Upper lobe of right lung (tissue), 1 donor: ENCODE measurements at regions not wholly inside any gene's neighbourhood (a gene's known extent, or its start where the extent isn't known, plus 50 kb on each side); places are given as distances from the start of the nearest gene placed in this dataset.

ENCODE experiments used
- ATAC-seq: fragments of 200-7000 bp; cut with Tn5 transposase; one replicate; pipeline ENCODE4 v1.9.1; 2020; ENCODE audit warnings: mild to moderate bottlenecking, moderate library complexity
- DNase-seq: peaks from one replicate; pipeline ENCODE4 v3.0.0-alpha.2; 2020
- H3K27ac ChIP-seq: fragments of 200-600 bp; one replicate; pipeline ENCODE4 v1.8.0; 2022
- H3K27me3 ChIP-seq: fragments of 200-600 bp; one replicate; pipeline ENCODE4 v1.8.0; 2022; ENCODE audit warnings: mild to moderate bottlenecking
- H3K36me3 ChIP-seq: fragments of 200-600 bp; one replicate; pipeline ENCODE4 v1.8.0; 2022
- H3K4me1 ChIP-seq: fragments of 200-600 bp; one replicate; pipeline ENCODE4 v1.8.0; 2022
- H3K4me3 ChIP-seq: fragments of 200-600 bp; one replicate; pipeline ENCODE4 v1.8.0; 2022; ENCODE audit warnings: mild to moderate bottlenecking
- H3K9me3 ChIP-seq: fragments of 200-600 bp; one replicate; pipeline ENCODE4 v1.8.0; 2022
- intact Hi-C: fragments of 100-400 bp; cut with DNase I; formaldehyde crosslinking; loops from one replicate; pipeline ENCODE4 v1.11.0; 2022
- TF ChIP-seq, protein P1 (sequence below): fragments of 200-600 bp; IDR thresholded peaks from one replicate; pipeline ENCODE4 v1.8.0; 2022; ENCODE audit warnings: antibody characterized with exemption
- donor health status: DM: no; HTN: yes; CAD: no; lungs with severe emphysema.

DNA sequence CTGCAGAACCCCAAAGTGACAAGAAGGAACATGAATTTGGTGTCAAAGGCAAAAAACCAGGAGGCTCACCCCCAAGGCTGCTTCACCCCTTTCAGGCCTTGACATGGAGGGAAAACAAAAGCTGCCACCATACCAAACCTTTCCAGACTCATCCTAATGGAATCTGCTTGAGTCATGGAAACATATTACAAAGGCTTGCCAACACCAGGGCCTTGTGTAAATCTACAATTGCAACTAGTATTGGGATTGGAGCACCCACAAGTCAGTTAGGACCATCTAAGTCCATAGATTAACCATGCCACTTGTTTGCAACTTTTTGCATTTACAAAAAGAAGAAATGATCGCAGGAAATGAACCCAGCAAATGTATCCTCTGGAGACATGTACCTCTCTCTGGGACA, 297.6 kb downstream of the CDCA7 start:
- ATAC-seq: no peak

DNA sequence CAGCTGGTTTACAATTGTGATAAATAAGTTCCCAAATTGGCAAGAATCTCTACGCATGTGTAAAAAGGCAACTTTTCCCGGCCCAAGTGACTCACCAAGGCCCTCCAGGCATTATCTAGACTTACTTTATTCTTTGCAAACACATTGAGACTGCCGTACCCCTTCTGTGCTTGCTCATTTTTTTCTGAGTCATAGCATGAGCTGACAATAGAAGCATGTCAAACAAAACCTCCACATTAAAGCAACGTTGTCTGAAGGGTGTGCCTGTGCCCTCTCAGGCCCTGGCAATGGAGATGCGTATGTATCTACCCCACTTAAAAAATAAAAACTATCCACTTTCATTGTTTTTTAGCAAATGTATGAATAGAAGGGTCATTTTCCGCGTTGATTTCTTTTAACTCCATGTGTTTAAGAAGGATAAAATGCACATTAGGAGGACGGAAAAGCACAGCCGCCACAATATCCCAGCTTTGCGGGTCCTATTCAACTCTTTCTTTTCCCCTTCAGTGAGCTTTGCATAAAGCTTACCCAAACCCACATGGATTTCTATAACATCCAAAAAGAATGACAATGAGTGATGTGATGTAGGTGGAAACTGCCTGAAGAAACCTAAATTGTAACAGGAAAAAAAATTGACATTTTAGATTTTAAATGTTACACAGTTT, 298.2 kb downstream of the CDCA7 start:
- H3K27ac ChIP-seq: no peak overlapping the region
- ATAC-seq: peak; percentile 48
- intact Hi-C loops: no loop called here
- no peaks in the 10 kb centered on the region for H3K9me3 ChIP-seq
- no peak for DNase-seq
- TF ChIP-seq, protein P1, sequence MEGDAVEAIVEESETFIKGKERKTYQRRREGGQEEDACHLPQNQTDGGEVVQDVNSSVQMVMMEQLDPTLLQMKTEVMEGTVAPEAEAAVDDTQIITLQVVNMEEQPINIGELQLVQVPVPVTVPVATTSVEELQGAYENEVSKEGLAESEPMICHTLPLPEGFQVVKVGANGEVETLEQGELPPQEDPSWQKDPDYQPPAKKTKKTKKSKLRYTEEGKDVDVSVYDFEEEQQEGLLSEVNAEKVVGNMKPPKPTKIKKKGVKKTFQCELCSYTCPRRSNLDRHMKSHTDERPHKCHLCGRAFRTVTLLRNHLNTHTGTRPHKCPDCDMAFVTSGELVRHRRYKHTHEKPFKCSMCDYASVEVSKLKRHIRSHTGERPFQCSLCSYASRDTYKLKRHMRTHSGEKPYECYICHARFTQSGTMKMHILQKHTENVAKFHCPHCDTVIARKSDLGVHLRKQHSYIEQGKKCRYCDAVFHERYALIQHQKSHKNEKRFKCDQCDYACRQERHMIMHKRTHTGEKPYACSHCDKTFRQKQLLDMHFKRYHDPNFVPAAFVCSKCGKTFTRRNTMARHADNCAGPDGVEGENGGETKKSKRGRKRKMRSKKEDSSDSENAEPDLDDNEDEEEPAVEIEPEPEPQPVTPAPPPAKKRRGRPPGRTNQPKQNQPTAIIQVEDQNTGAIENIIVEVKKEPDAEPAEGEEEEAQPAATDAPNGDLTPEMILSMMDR: no peak
- no peaks in the 10 kb centered on the region for H3K36me3 ChIP-seq
- H3K4me1 ChIP-seq: no peaks in the 10 kb centered on the region
- H3K4me3 ChIP-seq: no peak overlapping the region
- no peaks in the 10 kb centered on the region for H3K27me3 ChIP-seq

More for the DNA sequence above, 297.6 kb downstream of the CDCA7 start:
- no peaks in the 10 kb centered on the region for H3K36me3 ChIP-seq
- no peak overlapping the region for H3K27ac ChIP-seq
- no peaks in the 10 kb centered on the region for H3K27me3 ChIP-seq
- no peaks in the 10 kb centered on the region for H3K4me1 ChIP-seq
- no peaks in the 10 kb centered on the region for H3K9me3 ChIP-seq
- TF ChIP-seq, protein P1: no peak
- intact Hi-C loops: no loop called here
- DNase-seq: no peak
- H3K4me3 ChIP-seq: no peak overlapping the region

DNA sequence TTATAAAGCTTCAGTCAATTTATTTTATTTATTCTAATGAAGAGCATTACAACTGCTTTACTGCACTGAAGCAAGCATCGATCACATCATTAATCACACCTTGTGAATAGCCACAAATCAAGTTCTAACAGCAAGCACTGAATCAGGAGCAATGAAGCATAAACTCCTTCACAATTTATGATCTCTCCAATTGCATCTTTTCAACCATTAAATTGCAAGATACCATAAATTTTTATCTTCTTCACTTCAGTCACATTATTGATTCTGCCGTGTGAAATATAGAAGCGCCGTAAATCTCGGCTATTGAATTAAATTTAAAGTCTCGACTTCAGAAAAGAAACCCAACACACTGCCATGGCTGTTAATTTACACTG, 298.7 kb downstream of the CDCA7 start:
- TF ChIP-seq, protein P1: no peak
- ATAC-seq: no peak

DNA sequence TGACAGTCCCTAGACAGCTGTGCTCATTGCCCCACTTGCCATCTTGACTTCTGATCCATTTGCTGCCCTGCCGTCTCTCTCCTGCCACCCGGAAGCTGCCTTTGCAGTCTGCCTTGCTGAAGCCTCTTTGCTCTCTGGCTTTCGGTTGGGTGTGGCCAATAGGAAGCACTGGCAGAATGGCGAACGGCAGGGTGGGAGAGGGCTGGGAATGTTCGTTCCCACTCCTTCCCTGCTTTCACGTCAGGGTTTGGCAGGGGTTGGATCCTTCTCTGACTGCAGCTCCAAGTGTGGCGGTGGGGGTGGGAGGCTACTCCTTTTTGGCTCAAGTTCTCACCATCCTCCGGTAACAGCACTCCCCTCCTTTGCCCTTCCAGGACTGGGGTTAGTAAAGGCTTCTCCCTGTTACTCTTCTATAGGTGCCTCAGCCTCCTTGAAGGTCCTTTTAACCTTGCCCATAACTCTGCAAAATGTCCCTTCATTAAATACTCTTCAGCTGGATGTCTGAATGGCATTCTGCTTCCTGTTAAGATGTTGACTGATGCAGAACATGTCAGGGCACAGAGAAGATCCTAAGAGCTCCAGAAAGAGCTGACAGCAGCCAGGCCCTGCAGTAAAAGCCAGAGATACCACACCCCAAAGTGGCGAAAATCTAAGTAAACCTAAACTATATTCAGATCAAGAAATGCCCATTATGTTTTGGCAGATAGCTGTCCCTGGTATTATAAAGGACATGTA, 299.7 kb downstream of the CDCA7 start:
- Histone ChIP-seq H3K9me3 (no peaks in the 10 kb centered on the region), H3K36me3 (no peaks in the 10 kb centered on the region), H3K27me3 (no peaks in the 10 kb centered on the region), H3K4me1 (no peaks in the 10 kb centered on the region), H3K27ac (no peak overlapping the region), H3K4me3 (no peak overlapping the region)
- no peak for ATAC-seq
- no peak for DNase-seq
- intact Hi-C loops: no loop called here
- TF ChIP-seq, protein P1: no peak

More for the DNA sequence above, 298.7 kb downstream of the CDCA7 start:
- H3K36me3 ChIP-seq: no peaks in the 10 kb centered on the region
- H3K27me3 ChIP-seq: no peaks in the 10 kb centered on the region
- H3K4me3 ChIP-seq: no peak overlapping the region
- intact Hi-C loops: no loop called here
- H3K4me1 ChIP-seq: no peaks in the 10 kb centered on the region
- no peaks in the 10 kb centered on the region for H3K9me3 ChIP-seq
- H3K27ac ChIP-seq: no peak overlapping the region
- DNase-seq: no peak

DNA sequence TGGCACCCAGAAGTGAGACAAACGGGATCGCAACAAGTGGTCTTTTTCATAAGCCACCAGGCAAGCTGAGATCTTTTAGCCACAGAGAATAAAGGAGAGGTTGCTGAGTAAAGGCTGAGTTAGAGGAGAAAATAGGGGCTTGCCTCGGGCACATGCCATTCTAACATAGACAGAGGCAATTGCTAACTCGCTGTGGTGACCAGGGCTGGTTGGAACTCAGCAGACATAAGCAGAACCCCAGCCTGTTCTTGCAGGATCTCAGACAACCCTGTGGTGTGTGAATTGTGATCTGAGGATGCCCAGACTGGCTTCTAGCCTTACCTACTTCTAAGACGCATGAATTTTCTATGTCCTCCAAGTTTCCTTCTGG, 300.2 kb downstream of the CDCA7 start:
- no peak overlapping the region for H3K27ac ChIP-seq
- no peaks in the 10 kb centered on the region for H3K4me1 ChIP-seq
- no peaks in the 10 kb centered on the region for H3K9me3 ChIP-seq

More for the DNA sequence above, 300.2 kb downstream of the CDCA7 start:
- no peak for ATAC-seq
- H3K27me3 ChIP-seq: no peaks in the 10 kb centered on the region
- no peaks in the 10 kb centered on the region for H3K36me3 ChIP-seq
- DNase-seq: no peak
- intact Hi-C loops: no loop called here
- TF ChIP-seq, protein P1: no peak
- H3K4me3 ChIP-seq: no peak overlapping the region
